ENCODE measurements at regions not wholly inside any gene's neighbourhood (a gene's known extent, or its start where the extent isn't known, plus 50 kb on each side); places are given as distances from the start of the nearest gene placed in this dataset.

DNA sequence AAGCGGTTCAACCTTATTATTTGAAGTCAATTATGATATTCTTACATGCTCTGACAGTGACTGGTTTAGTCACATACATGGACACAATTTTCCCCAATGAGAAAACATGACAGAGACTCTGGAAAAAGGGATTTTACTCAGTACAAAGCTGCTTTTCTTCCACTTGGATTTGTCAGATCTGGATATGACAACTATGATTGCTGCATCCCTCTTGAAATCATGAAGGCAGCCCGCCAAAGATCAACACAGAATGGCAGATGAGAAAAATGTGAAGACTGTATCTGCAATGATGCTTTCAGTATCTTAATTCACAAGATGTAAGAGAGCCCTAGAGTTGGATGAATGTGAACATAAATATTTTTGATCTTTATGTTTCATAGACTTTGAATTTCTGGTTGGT, 439.6 kb downstream of the CDH8 start:
- DNase-seq (ENCODE audit: low spot score): no peak

GRCh38 chr16:61595605-61596004, 440.6 kb downstream of the CDH8 start:
- DNase-seq (ENCODE audit: low spot score): no peak

DNA sequence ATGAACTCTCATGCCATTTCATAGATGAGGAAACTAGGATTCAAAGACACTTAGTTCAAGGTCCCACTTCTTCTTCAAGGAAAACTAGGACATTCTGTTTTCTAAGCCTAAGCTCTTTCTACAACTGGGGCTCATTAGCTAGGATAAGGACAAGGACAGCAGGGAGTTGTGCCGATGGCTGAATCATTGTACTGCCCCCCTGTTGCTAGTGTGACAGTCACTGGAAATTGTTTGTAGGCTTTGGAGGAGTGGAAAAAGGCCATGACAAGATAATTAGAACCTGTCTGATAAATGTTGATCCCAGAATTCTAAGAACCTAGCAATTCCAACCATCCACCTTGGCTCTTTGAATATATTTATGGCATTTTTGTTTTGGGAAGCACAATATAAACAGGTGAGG, 445.7 kb downstream of the CDH8 start:
- no peak for DNase-seq (ENCODE audit: low spot score)

GRCh38 chr16:61587526-61587925, 448.7 kb downstream of the CDH8 start:
- DNase-seq (ENCODE audit: low spot score): no peak

DNA sequence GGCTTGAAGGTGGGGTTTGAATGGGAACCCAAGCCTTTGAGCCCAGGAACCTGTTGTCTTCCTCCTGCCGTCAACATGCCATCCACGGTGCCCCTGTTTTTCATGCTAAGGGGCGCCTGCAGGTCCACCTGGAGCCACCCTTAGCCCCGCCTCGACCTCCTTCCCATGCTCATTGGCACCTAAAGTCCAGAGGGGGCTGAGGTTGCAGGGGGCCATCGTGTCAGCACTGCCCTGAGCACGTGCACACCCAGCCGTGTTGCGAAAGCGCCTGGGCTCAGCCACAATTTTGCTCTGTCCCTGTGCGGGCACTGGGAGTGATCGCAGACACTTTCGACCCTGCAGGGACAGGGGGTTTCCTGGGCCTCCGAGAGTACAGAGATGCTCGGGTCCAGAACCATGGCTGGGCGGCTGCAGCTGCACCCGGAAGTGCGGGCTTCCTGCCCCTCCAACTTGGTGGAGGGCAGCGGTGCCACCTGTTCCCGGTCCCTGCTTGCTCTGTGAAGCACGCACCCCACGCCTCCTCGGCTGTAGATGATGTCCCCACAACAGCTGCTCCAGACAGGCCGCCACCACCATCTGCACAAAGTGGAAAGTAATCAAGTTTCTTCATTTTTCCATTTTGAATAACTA, 454.7 kb downstream of the CDH8 start:
- DNase-seq (ENCODE audit: low spot score): no peak

GRCh38 chr16:61580579-61580978, 455.7 kb downstream of the CDH8 start:
- DNase-seq (ENCODE audit: low spot score): no peak

- DNase-seq (ENCODE audit: low spot score): no peak
These were observed 457.0 kb downstream of the CDH8 start for GRCh38 chr16:61579195-61579594.

DNA sequence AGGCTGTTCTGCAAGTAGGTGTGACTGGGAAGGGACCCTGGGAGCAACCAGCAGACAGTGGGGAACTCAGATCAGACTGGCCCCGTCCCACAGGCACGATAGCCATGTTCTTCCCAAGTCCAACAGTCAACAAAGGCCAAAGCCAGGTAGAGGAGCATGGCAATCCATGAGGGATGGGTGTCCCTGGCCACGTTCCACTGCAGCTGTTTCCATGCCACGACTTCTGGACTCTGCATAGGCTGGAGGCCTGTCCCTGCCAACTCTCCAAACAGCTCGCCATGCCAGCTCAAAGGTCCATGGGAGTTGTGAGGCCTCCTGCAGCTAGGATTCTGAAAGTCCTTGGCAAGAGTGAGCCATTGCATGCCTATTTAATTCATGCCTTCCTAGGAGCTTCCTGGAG, 459.8 kb downstream of the CDH8 start:
- no peak for DNase-seq (ENCODE audit: low spot score)

GRCh38 chr16:61575617-61576016, 460.6 kb downstream of the CDH8 start:
- no peak for DNase-seq (ENCODE audit: low spot score)

DNA sequence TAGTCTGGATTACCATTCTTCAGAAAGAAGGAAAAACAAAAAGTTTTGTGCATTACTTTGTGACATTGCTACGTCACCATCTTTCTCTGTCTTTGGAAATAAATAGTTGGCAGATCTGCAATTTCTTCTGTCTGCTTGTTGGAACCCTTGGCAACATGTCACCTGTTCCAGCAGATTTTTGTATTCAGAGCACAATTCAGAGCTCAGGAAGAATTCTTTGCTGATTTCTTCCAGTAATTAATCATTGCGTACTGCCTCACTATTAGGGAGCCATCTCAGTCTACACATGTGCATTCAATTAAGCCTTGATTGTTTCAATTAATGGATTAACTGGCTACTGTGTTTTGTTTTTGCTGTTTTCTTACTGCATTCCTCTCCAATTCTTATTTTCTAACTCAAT, 467.2 kb downstream of the CDH8 start:
- no peak for DNase-seq (ENCODE audit: low spot score)

GRCh38 chr16:61564716-61565115, 471.5 kb downstream of the CDH8 start:
- DNase-seq (ENCODE audit: low spot score): no peak

DNA sequence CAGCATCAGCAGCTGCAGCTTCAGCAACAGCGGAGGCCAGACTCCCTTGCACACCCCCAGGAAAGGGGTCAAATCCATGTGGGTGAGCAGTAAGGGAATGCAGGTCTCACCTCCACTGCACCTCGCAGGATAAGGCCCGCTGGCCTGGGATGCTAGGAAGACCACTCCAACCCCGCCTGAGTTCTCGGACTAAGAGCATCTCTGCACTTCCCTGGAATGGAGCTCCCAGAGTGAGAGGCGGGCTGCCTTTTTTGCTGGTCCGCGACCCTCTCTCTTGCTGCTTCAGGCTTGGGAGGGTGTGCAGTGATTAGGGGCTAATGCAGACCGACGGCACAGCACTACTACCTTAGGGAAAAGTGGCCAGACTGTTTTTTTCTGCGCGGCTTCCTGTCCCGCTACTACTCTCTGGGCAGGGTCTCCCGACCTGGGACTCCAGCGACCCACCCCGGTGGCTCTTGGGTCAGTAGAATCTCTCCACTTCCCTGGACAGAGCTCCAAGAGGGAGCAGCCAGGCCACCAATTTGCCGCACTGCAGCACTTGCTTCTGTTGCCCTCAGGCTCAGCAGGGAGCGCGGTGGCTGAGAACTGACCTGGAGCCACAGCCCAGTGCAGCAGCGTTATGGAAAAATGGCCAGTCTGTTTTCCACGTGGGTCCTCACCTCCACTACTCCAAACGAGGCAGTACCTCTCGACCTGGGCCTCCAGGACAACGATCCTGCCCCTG, 480.4 kb downstream of the CDH8 start:
- no peak for DNase-seq (ENCODE audit: low spot score)

- no peak for DNase-seq (ENCODE audit: low spot score)
These were observed 486.9 kb downstream of the CDH8 start for GRCh38 chr16:61549327-61549726.

GRCh38 chr16:61547626-61548025, 488.6 kb downstream of the CDH8 start:
- no peak for DNase-seq (ENCODE audit: low spot score)

DNA sequence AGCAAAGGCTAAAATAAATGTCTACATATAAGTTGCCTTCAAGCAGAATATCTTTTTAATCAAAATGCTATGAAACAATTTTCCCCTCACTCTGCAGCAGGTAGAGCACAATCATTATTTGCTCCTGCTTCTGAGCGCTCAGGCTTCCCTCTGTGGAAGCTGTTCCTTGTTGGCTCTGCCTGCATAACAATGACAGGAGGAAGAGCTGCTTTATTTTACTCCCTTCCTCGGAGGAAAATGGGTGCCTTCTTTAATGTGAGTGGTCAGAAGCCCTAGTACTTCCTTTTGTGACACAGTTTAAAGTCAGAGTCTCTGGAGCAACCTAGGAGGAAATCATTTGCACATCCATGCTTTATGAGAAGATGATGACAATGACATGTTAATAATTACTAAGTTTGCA, 492.1 kb downstream of the CDH8 start:
- no peak for DNase-seq (ENCODE audit: low spot score)

DNA sequence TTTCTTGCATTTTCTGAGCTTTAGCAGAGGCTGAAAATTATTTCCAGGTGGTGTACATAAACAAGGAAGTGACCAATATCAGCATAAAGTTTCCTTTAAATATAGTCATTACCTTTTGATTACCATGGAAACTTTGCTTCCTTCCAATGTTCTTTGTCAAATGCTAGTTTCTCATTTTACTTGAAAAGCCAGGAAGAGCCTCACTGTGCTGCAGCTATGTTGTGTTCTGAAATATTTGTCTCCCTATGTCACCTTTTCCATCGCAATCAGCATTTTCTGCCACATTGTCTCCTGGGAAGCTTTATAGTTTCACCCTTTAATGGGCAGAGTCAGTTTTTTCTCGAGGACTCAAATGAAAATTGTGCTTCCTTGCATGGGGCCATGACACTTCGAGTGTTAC, 496.0 kb downstream of the CDH8 start:
- no peak for DNase-seq (ENCODE audit: low spot score)

DNA sequence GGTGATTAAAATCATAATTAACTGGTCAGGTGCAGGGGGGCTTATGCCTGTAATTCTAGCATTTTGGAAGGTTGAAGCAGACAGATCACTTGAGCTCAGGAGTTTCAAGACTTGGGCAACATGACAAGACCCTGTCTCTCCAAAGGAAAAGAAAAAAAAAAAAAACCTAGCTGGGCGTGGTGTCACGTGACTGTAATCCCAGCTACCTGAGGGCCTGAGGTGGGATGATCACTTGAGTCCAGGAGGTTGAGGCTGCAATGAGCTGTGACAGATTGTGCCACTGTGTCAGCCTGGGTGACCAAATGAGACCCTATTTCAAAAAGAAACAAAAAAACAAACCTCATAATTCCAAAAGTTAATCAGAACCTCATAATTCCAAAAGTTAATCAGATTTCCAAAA, 505.5 kb downstream of the CDH8 start:
- DNase-seq (ENCODE audit: low spot score): no peak

DNA sequence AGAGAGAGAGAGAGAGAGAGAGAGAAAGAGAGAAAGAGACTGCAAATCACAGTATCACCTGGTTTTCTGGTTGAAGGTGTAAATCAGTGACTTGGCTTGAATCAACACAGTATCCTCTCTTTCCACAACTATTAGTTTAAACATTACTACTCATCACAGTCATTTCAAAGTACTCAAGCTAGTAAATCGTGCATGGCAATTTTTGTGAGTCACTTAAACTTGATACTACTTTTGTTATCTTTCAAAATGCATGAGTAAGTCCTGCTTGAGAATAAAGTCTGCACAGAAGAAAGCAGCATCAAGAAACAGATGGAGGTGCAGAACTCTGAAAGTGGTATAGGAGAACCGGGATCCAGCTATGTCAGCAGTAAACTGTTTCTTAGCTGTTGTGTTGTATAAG, 535.4 kb downstream of the CDH8 start:
- DNase-seq (ENCODE audit: low spot score): peak; percentile 23

- DNase-seq (ENCODE audit: low spot score): no peak
These were observed 556.0 kb downstream of the CDH8 start for GRCh38 chr16:61480250-61480649.

DNA sequence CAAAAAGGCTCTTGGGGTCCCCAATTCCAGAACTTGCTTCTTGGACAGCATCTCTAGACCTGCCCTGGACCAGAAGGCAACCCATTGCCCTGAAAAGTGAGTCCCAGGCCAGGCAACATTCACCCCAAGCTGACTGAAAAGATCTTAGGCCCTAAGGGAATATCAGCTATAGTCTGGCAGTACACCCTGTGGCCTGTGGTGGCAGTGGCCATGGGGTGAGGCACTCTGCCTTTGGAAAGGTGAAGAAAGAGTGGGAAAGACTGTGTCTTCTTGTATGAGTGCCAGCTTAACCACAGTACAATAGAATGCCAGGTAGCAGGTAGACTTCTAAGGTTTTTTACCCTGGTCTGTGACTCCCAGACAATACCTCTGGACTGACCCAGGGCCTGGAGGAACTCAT, 564.5 kb downstream of the CDH8 start:
- DNase-seq (ENCODE audit: low spot score): no peak

- DNase-seq (ENCODE audit: low spot score): no peak
These were observed 565.2 kb downstream of the CDH8 start for GRCh38 chr16:61471023-61471422.

- DNase-seq (ENCODE audit: low spot score): no peak
These were observed 571.0 kb downstream of the CDH8 start for GRCh38 chr16:61465285-61465684.

DNA sequence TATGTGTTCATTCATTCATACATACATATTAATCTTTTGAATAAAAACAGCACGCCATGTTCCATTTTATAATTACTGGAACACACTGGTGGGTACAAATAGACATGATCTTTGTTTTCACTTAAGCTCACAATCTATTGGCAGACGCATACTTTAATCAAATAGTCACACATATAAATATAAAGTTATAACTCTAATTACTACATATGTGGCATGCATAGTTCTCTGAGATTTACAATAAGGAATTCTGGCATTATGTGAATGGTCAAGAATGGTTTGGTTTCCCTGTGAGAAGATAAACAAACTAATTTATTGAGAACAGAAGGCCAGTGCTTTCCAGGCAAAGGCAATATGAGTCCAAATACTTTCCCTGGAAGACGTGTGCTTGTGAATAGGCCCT, 576.2 kb downstream of the CDH8 start:
- DNase-seq (ENCODE audit: low spot score): no peak

GRCh38 chr16:61435346-61435745, 600.9 kb downstream of the CDH8 start:
- DNase-seq (ENCODE audit: low spot score): no peak

Measured in A172 (cell line).